ENCODE measurements at regions not wholly inside any gene's neighbourhood (a gene's known extent, or its start where the extent isn't known, plus 50 kb on each side); places are given as distances from the start of the nearest gene placed in this dataset.

GRCh38 chr20:25750220-25750764 lies 53.6 kb upstream of the ZNF337 start:
- TF ChIP-seq CTCF (IDR thresholded peaks at IDR 0.05), result no peak
- TF ChIP-seq POLR2A (IDR thresholded peaks at IDR 0.05; ENCODE audit: low read depth), result no peak
- no peak for TF ChIP-seq EP300 (IDR thresholded peaks at IDR 0.05)

Measured in esophagus muscularis mucosa (tissue), 4 donors.